NCI-H187 treated with DMSO at 0.1 percent for 48 hours (cell line): ENCODE measurements at regions not wholly inside any gene's neighbourhood (a gene's known extent, or its start where the extent isn't known, plus 50 kb on each side); places are given as distances from the start of the nearest gene placed in this dataset.

ENCODE experiments used
- DNase-seq: peaks from one replicate; lab custom pipeline; 2025; lab: John Stamatoyannopoulos, UW

GRCh38 chr20:63087236-63087871 is 80.6 kb upstream of the BHLHE23 start:
- DNase-seq, result no peak

GRCh38 chr20:63086421-63087235 is 79.9 kb upstream of the BHLHE23 start:
- no peak for DNase-seq

- no peak for DNase-seq
These were observed 78.5 kb upstream of the BHLHE23 start for GRCh38 chr20:63085151-63085861.

GRCh38 chr20:63084563-63084927 is 77.8 kb upstream of the BHLHE23 start:
- DNase-seq, result no peak

- no peak for DNase-seq
These were observed 77.2 kb upstream of the BHLHE23 start for GRCh38 chr20:63083831-63084562.

GRCh38 chr20:63082939-63083735 is 76.4 kb upstream of the BHLHE23 start:
- no peak for DNase-seq

GRCh38 chr20:63082308-63082938 is 75.7 kb upstream of the BHLHE23 start:
- no peak for DNase-seq

GRCh38 chr20:63081831-63082230 is 75.1 kb upstream of the BHLHE23 start:
- no peak for DNase-seq

GRCh38 chr20:63081351-63081750 is 74.6 kb upstream of the BHLHE23 start:
- DNase-seq, result no peak

GRCh38 chr20:63080811-63081210 is 74.0 kb upstream of the BHLHE23 start:
- no peak for DNase-seq

- DNase-seq, result no peak
These were observed 73.6 kb upstream of the BHLHE23 start for GRCh38 chr20:63080411-63080810.

- no peak for DNase-seq
These were observed 73.2 kb upstream of the BHLHE23 start for GRCh38 chr20:63079971-63080370.

- DNase-seq, result no peak
These were observed 70.9 kb upstream of the BHLHE23 start for GRCh38 chr20:63077705-63078104.

- DNase-seq, result no peak
These were observed 69.7 kb upstream of the BHLHE23 start for GRCh38 chr20:63076421-63076820.

- no peak for DNase-seq
These were observed 67.9 kb upstream of the BHLHE23 start for GRCh38 chr20:63074631-63075030.

GRCh38 chr20:63074182-63074581 is 67.4 kb upstream of the BHLHE23 start:
- no peak for DNase-seq

GRCh38 chr20:63073738-63074065 is 66.9 kb upstream of the BHLHE23 start:
- DNase-seq, result no peak

- no peak for DNase-seq
These were observed 66.4 kb upstream of the BHLHE23 start for GRCh38 chr20:63072991-63073737.

GRCh38 chr20:63072231-63072791 is 65.5 kb upstream of the BHLHE23 start:
- DNase-seq, result no peak

- DNase-seq, result no peak
These were observed 64.9 kb upstream of the BHLHE23 start for GRCh38 chr20:63071541-63072181.
